ENCODE measurements at regions not wholly inside any gene's neighbourhood (a gene's known extent, or its start where the extent isn't known, plus 50 kb on each side); places are given as distances from the start of the nearest gene placed in this dataset.

GRCh38 chr4:66667249-66667648, 878.1 kb downstream of the CENPC start:
- no peak for DNase-seq

- DNase-seq: no peak
Measured at GRCh38 chr4:66662620-66663019, 882.7 kb downstream of the CENPC start.

DNA sequence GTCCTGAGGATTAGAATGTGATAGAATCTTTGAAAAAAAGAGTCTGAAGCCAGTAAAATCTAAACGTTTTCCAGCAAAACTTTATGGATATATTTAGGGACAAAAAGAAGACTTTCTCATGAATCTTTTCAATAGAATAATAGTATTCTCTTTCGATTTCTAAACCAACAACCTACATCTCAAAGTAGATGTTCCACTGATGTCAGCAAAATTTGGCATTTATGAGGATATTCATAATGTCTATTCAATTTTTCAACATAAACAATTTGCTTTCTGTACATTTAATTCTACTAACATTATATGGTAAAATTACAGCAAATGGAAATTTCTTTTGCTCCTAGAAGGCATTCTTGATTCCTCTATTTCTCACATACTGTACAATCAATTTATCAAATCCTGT, 886.5 kb downstream of the CENPC start:
- DNase-seq: no peak

GRCh38 chr4:66655505-66655904, 889.8 kb downstream of the CENPC start:
- DNase-seq: no peak

DNA sequence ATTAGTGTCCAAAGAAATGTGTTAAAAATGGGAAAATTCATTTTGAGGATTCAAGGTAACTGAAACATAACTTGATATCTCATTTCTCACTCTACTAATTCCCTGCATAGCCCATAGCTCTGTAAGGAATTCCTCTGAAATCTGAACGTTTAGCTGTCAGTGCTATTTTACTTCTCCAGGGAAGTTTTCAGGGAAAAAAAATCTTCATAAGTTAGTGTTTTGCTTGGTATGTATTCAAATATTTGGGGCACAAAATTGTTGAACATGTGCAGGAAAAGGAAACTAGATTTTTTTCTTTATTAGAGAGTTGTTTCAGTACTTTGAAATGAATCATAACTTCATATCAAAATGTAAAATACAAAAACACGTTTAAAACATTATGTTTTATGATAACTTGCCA, 891.4 kb downstream of the CENPC start:
- no peak for DNase-seq

GRCh38 chr4:66649236-66649635, 896.1 kb downstream of the CENPC start:
- DNase-seq: no peak

DNA sequence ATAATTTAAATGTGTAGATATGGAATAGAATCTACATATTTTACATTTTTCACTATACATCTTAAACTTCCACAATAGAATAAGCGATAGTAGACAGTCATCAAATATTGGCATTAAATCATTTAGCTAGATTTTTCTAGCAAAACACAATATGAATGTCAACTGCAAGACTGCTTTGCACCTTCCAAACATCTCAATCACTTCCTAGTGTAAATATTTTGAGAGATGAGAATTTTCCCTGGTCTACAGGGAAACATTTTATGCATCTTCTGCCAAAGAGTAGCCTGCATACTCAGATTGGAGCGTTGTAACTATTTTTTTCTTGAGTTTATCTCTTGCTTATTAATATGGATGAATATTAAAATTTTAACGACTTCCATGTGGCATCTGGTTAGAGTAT, 897.4 kb downstream of the CENPC start:
- DNase-seq: no peak

GRCh38 chr4:66647476-66647875, 897.8 kb downstream of the CENPC start:
- no peak for DNase-seq

DNA sequence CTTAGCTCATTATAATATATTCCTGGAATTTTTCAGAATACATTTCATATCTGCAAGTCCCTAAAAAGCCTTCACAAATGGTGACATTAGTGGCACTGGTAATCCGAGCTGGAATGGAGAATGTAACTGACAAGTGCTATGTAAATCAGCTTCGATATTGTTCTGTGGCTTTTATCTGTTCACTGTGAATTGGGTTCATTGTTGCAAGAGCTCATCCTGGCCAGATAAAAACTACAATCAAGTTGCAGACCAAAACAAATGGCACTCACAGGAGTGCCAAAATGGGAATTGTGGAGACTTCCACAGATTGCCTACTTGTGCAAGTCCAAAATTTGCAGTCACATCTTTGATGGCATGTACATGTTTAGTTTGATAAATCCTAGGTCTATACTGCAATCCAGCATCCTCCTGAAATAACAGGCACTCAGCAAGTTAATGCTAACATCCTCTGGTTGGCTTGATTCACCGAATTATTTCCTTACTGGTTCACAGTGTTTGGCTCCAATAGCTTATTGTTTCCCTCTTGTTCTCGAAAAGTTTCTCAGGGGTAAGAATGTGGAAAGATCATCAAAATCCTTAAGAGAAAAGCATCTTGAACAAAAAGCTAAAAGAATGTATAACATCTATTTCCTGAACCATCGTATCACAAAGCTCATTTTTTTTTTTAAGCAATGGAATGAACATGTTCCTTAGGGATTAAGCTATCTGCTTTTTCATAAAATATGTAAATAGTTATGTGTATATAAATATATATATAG, 904.9 kb downstream of the CENPC start:
- DNase-seq: no peak

GRCh38 chr4:66639361-66639760, 905.9 kb downstream of the CENPC start:
- DNase-seq: no peak

DNA sequence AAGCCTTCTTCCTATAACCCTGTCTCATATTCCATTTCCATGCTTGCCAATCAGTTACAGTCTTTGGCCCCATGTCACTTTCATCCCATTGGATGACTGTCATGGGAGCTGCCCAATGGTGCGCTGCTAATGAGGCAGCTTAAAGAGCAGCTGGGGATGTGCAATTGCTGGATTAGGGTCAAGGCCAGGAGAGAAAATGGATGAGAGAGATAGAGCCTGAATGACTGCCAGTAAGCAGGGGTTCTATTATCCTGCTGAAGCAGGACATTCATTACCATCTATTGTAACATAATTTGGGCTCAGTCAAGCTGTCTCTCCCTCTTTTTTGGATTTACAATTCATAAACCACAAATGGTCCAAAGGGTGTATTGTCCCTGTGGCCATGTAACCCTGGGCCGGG, 909.0 kb downstream of the CENPC start:
- DNase-seq: no peak

DNA sequence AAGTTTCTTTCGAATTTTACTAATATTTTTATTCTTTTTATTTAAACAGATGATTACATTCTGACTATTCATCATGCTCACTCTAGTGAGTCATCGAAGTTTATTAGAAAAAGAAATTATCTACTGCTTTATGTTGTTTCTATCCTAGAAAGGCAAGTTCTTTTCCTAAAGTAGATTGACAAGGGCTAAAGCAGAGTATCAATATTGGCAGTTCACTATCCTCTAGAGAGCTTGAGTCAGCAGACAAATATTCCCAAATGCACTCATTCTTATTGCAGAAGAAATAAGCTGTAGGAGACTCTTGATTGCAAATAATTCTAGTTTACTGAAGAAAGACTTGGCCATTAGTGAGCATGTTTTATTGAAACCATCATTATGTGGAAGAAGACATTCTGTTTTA, 911.8 kb downstream of the CENPC start:
- no peak for DNase-seq

GRCh38 chr4:66629927-66630326, 915.4 kb downstream of the CENPC start:
- DNase-seq: no peak

DNA sequence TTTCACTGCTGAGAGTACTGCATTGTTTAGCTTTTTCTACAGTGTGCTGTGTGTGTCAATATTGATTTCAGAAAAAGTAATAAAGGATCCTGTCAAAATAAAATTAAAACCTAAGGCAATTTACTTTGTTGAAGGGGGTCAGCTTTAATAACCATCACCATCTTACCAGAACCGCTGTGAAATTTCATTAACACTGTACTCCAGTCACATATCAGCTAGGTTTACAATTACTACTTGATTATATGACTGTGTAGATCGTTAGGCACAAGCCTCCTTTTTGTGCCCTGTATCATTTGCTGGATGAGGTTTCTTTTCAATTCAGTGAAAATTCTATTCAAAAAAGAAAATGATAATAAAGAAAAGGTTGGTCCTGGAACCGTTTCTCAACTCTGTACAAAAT, 917.2 kb downstream of the CENPC start:
- no peak for DNase-seq

- DNase-seq: no peak
Measured at GRCh38 chr4:66625480-66625879, 919.8 kb downstream of the CENPC start.

- no peak for DNase-seq
Measured at GRCh38 chr4:66613591-66613990, 931.7 kb downstream of the CENPC start.

- DNase-seq: no peak
Measured at GRCh38 chr4:66609014-66609413, 936.3 kb downstream of the CENPC start.

DNA sequence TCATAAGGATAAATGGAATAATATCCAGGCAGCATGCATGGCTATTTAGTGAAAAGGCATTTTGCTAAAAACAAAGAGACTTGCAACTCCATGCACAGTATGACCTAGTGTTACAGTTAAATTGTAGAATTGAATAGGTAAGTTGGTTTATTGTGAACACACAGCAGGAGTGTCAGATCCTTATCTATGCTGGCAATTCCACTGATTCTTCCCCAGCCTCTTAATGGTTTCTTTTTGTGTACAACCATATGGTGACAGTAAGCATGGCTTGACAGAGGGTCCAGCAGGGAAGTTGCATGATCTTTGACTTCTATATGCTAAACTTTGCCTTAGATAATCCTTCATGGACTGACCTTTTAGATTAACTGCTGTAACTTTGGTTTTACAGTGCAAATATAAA, 936.6 kb upstream of the EPHA5 start:
- no peak for DNase-seq

- no peak for DNase-seq
Measured at GRCh38 chr4:66606215-66606614, 935.9 kb upstream of the EPHA5 start.

- DNase-seq: no peak
Measured at GRCh38 chr4:66604192-66604591, 933.9 kb upstream of the EPHA5 start.

DNA sequence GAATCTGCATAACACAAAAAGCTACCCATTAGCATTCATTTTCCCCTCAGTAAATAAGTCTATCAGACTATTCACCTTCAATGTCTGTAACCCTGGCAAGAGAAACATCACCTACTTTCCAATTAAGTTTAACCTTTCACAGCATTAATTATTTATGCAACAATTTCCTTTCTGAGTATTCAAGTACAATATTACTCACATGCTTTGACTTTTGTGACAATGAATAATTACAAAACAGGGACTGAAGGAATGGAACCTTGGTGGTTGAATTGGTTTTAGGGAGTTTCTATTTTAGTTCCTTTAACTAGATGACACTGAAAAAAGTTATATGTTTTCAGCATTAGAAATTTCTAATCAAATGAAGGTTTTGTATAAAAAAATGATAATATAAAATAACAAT, 932.3 kb upstream of the EPHA5 start:
- DNase-seq: no peak

- DNase-seq: no peak
Measured at GRCh38 chr4:66591968-66592367, 921.7 kb upstream of the EPHA5 start.

- DNase-seq: no peak
Measured at GRCh38 chr4:66590488-66591215, 920.4 kb upstream of the EPHA5 start.

- DNase-seq: no peak
Measured at GRCh38 chr4:66589183-66589582, 918.9 kb upstream of the EPHA5 start.

- DNase-seq: no peak
Measured at GRCh38 chr4:66585767-66586166, 915.5 kb upstream of the EPHA5 start.
